AG09309 (cell line): ENCODE measurements at regions not wholly inside any gene's neighbourhood (a gene's known extent, or its start where the extent isn't known, plus 50 kb on each side); places are given as distances from the start of the nearest gene placed in this dataset.

Experiments
- DNase-seq: peaks from one replicate; pipeline ENCODE4 v3.0.0-alpha.2; 2010; ENCODE audit warnings: low read depth
- H3K4me3 ChIP-seq: 2 replicates; pipeline ENCODE4 v1.5.1; 2011; ENCODE audit warnings: mild to moderate bottlenecking, low read depth, low read length, moderate library complexity; ENCODE audit not compliant: control insufficient read depth
- CTCF ChIP-seq: IDR thresholded peaks from 2 replicates; pipeline ENCODE4 v1.5.1; 2011; ENCODE audit warnings: mild to moderate bottlenecking, low read depth, low read length, inconsistent platforms; ENCODE audit not compliant: insufficient read depth, control insufficient read depth; ENCODE audit errors: missing control alignments

GRCh38 chr1:93775224-93775623, 93.6 kb upstream of the BCAR3 start:
- no peak for TF ChIP-seq CTCF
- no peak for DNase-seq
- no peak overlapping the region for H3K4me3 ChIP-seq

GRCh38 chr1:93774707-93775106, 93.1 kb upstream of the BCAR3 start:
- H3K4me3 ChIP-seq, result no peak overlapping the region
- no peak for TF ChIP-seq CTCF
- DNase-seq, result no peak

GRCh38 chr1:93773049-93773838, 91.6 kb upstream of the BCAR3 start:
- H3K4me3 ChIP-seq, result no peak overlapping the region
- DNase-seq, result no peak
- TF ChIP-seq CTCF, result no peak

- no peak overlapping the region for H3K4me3 ChIP-seq
- TF ChIP-seq CTCF, result no peak
- DNase-seq, result no peak
These were observed 90.2 kb upstream of the BCAR3 start for GRCh38 chr1:93771843-93772242.

GRCh38 chr1:93770640-93771039, 89.0 kb upstream of the BCAR3 start:
- no peak for DNase-seq
- H3K4me3 ChIP-seq, result no peak overlapping the region
- no peak for TF ChIP-seq CTCF

- H3K4me3 ChIP-seq, result no peak overlapping the region
- no peak for TF ChIP-seq CTCF
- no peak for DNase-seq
These were observed 88.1 kb upstream of the BCAR3 start for GRCh38 chr1:93769777-93770176.

- H3K4me3 ChIP-seq, result no peak overlapping the region
- no peak for DNase-seq
- no peak for TF ChIP-seq CTCF
These were observed 86.8 kb upstream of the BCAR3 start for GRCh38 chr1:93768380-93768863.
